HCT116 (cell line): ENCODE measurements at regions not wholly inside any gene's neighbourhood (a gene's known extent, or its start where the extent isn't known, plus 50 kb on each side); places are given as distances from the start of the nearest gene placed in this dataset.

Experiments
- ATAC-seq: fragments of 200-7000 bp; cut with Tn5 transposase; 2 replicates; pipeline ENCODE4 v1.9.1; 2020; ENCODE audit warnings: mild to moderate bottlenecking, moderate library complexity
- BruUV-seq: library from RNA; stranded (reverse); fragments of 400-500 nt; replicated peaks from 2 replicates; lab custom pipeline; 2021; lab: Mats Ljungman, UMichigan
- CTCF ChIA-PET: fragments of 300-600 bp; sonication (Branson Sonifier 250); formaldehyde crosslinking; loops from one replicate; lab custom pipeline; 2021; ENCODE audit warnings: antibody characterized with exemption; lab: Charles Lee
- POLR2A ChIA-PET: fragments of 300-600, 350-600 bp; sonication (Branson Sonifier 250); formaldehyde crosslinking; loops from one replicate; lab custom pipeline; 2021; ENCODE audit warnings: antibody characterized with exemption; lab: Charles Lee
- RAD21 ChIA-PET, 2 experiments: fragments of 300-600 bp; sonication (Branson Sonifier 250); formaldehyde crosslinking; loops; one replicate each; lab custom pipeline; 2023; ENCODE audit warnings: low total read pairs in 2 of 2; ENCODE audit not compliant: uncharacterized antibody in 2 of 2, unreplicated experiment in 2 of 2, low non-redundant PET in 1 of 2; lab: Charles Lee
- DNase-seq: peaks from one replicate; pipeline ENCODE4 v3.0.0-alpha.2; 2010; ENCODE audit warnings: low read depth, low spot score
- H2AFZ ChIP-seq: fragments of 200-600 bp; shearing (Covaris generic), sonication (generic); 2 replicates; pipeline ENCODE4 v1.6.1; 2017; ENCODE audit warnings: low read depth, mixed run types, mixed read lengths, antibody characterized with exemption, low read length; ENCODE audit not compliant: poor library complexity, severe bottlenecking
- H3K27ac ChIP-seq: 2 replicates; pipeline ENCODE4 v1.5.1; 2012; ENCODE audit warnings: low read depth, low read length
- H3K27me3 ChIP-seq: fragments of 200-600 bp; sonication (generic); 2 replicates; pipeline ENCODE4 v1.6.1; 2016; ENCODE audit warnings: mixed run types, low read length, mixed read lengths; ENCODE audit not compliant: insufficient read depth
- H3K36me3 ChIP-seq, 2 experiments: fragments of 200-500 bp in 1 of 2; fragments of 200-600 bp in 1 of 2; sonication (Bioruptor generic) in 1 of 2; sonication (generic) in 1 of 2; 2 replicates each; pipeline versions ENCODE4 v1.5.1 to v1.6.1; 2014 to 2016; ENCODE audit warnings: low read length in 2 of 2, inconsistent platforms in 1 of 2, mixed read lengths in 1 of 2, mixed run types in 1 of 2; ENCODE audit not compliant: insufficient read depth in 2 of 2, control insufficient read depth in 1 of 2
- H3K4me1 ChIP-seq, 2 experiments: fragments of 200-600 bp in 1 of 2; sonication (generic) in 1 of 2; 2 replicates each; pipeline versions ENCODE4 v1.5.1 to v1.6.1; 2012 to 2017; ENCODE audit warnings: low read length in 2 of 2, inconsistent platforms in 1 of 2, mild to moderate bottlenecking in 1 of 2, mixed read lengths in 1 of 2, mixed run types in 1 of 2, moderate library complexity in 1 of 2; ENCODE audit not compliant: insufficient read depth in 2 of 2, control insufficient read depth in 1 of 2
- H3K4me2 ChIP-seq: fragments of 200-600 bp; sonication (generic); 2 replicates; pipeline ENCODE4 v1.6.1; 2017; ENCODE audit warnings: mixed run types, low read length, mixed read lengths
- H3K4me3 ChIP-seq, 2 experiments: fragments of 200-600 bp in 1 of 2; sonication (generic) in 1 of 2; replicated peaks in 1 of 2; 2 replicates each; pipeline ENCODE4 v1.5.1; 2011 to 2016; ENCODE audit warnings: low read length in 2 of 2, control low read depth in 1 of 2, low read depth in 1 of 2, mild to moderate bottlenecking in 1 of 2, mixed read lengths in 1 of 2, mixed run types in 1 of 2
- H3K79me2 ChIP-seq: fragments of 200-600 bp; sonication (generic); 2 replicates; pipeline ENCODE4 v1.6.1; 2017; ENCODE audit warnings: mild to moderate bottlenecking, mixed run types, low read length, moderate library complexity, mixed read lengths; ENCODE audit not compliant: insufficient read depth
- H3K9ac ChIP-seq: fragments of 200-600 bp; sonication (generic); 2 replicates; pipeline ENCODE4 v1.6.1; 2016; ENCODE audit warnings: low read length, mixed read lengths
- H3K9me2 ChIP-seq: fragments of 200-600 bp; sonication (generic), shearing (Covaris generic); 2 replicates; pipeline ENCODE4 v1.6.1; 2017; ENCODE audit warnings: mixed run types, mild to moderate bottlenecking, moderate library complexity; ENCODE audit not compliant: insufficient read depth
- H3K9me3 ChIP-seq, 2 experiments: fragments of 200-500 bp in 1 of 2; fragments of 200-600 bp in 1 of 2; sonication (Bioruptor generic) in 1 of 2; sonication (generic) in 1 of 2; 2 replicates each; pipeline ENCODE4 v1.6.1; 2014 to 2017; ENCODE audit warnings: low read length in 2 of 2, mixed read lengths in 2 of 2, inconsistent platforms in 1 of 2, low read depth in 1 of 2, mild to moderate bottlenecking in 1 of 2, mixed run types in 1 of 2, moderate library complexity in 1 of 2; ENCODE audit not compliant: control insufficient read depth in 1 of 2, insufficient read depth in 1 of 2
- H4K20me1 ChIP-seq: fragments of 200-600 bp; sonication (generic), shearing (Covaris generic); 2 replicates; pipeline ENCODE4 v1.6.1; 2017; ENCODE audit warnings: mixed run types, mild to moderate bottlenecking, moderate library complexity; ENCODE audit not compliant: insufficient read depth
- CEBPB ChIP-seq: IDR thresholded peaks from 2 replicates; pipeline ENCODE4 v1.6.1; 2012; ENCODE audit warnings: low read depth
- EGR1 ChIP-seq: IDR thresholded peaks from 2 replicates; pipeline ENCODE4 v1.6.1; 2012; ENCODE audit warnings: low read depth
- EZH2 ChIP-seq: fragments of 200-600 bp; sonication (generic); IDR thresholded peaks from 2 replicates; pipeline ENCODE4 v1.6.1; 2017; ENCODE audit warnings: antibody characterized with exemption, mixed run types
- EZH2phosphoT487 ChIP-seq: fragments of 200-600 bp; IDR thresholded peaks from 2 replicates; pipeline ENCODE4 v1.6.1; 2018; ENCODE audit warnings: antibody characterized with exemption, borderline replicate concordance
- JUND ChIP-seq: IDR thresholded peaks from 2 replicates; pipeline ENCODE4 v1.6.1; 2012
- POLR2AphosphoS5 ChIP-seq: IDR thresholded peaks from 2 replicates; pipeline ENCODE4 v1.6.1; 2011; ENCODE audit warnings: mild to moderate bottlenecking, low read depth, low read length, moderate library complexity
- TCF7L2 ChIP-seq: IDR thresholded peaks from 2 replicates; pipeline ENCODE4 v1.7.0; 2011; ENCODE audit warnings: borderline replicate concordance, inconsistent platforms; ENCODE audit not compliant: insufficient read depth, insufficient read length; ENCODE audit errors: extremely low read depth
- YY1 ChIP-seq: IDR thresholded peaks from 2 replicates; pipeline ENCODE4 v1.6.1; 2011; ENCODE audit warnings: low read length, low read depth, moderate library complexity, mild to moderate bottlenecking; ENCODE audit not compliant: insufficient replicate concordance; ENCODE audit errors: extremely low read depth
- ZFX ChIP-seq: fragments of 450-650 bp; IDR thresholded peaks from 2 replicates; pipeline ENCODE4 v1.6.1; 2017
- ZNF274 ChIP-seq: fragments of 200-500 bp; sonication (Bioruptor generic); IDR thresholded peaks from 2 replicates; pipeline ENCODE4 v1.6.1; 2014; ENCODE audit warnings: mild to moderate bottlenecking, low read depth, low read length, inconsistent platforms
- intact Hi-C: fragments of 100-400 bp; cut with micrococcal nuclease; formaldehyde crosslinking; loops from 2 replicates; pipeline ENCODE4 v1.10.0; 2022
- TF ChIP-seq, protein P1 (sequence below): IDR thresholded peaks from 2 replicates; pipeline ENCODE4 v1.6.1; 2012
- TF ChIP-seq, protein P2 (sequence below), 3 experiments: fragments of 200-600 bp in 1 of 3; sonication (generic) in 1 of 3; IDR thresholded peaks in 2 of 3; conservative IDR thresholded peaks in 1 of 3; 2 replicates each; pipeline ENCODE4 v1.5.1; 2012 to 2017; ENCODE audit warnings: low read depth in 2 of 3, low read length in 2 of 3, antibody characterized with exemption in 1 of 3, borderline replicate concordance in 1 of 3, control low read depth in 1 of 3, mild to moderate bottlenecking in 1 of 3, mixed read lengths in 1 of 3, mixed run types in 1 of 3, moderate library complexity in 1 of 3; ENCODE audit not compliant: insufficient read depth in 1 of 3

DNA sequence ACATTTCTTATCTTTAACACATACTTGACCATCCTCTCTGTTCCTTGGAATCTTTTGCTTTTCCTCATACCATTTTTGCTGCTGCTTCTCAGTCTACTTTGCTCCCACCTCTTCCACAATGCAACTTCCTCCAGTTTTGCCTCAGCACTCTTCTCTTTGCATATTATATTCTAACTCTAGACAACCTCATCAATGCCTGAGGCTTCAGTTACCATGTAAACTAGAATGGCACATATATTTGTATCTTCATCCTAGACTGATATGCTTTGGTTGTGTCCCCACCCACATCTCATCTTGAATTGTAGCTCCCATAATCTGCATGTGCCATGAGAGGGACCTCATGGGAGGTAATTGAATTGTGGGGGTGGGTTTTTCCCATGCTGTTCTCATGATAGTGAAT, 55.9 kb upstream of the STAM2 start:
- RAD21 ChIA-PET = no interaction called here
- Histone ChIP-seq H3K9me3 (no peaks in the 10 kb centered on the region), H3K79me2 (no peaks in the 10 kb centered on the region), H3K4me2 (no peak overlapping the region), H4K20me1 (no peaks in the 10 kb centered on the region), H3K9me2 (no peaks in the 10 kb centered on the region), H3K4me3 (no peak overlapping the region), H3K27me3 (no peaks in the 10 kb centered on the region), H3K4me1 (no peaks in the 10 kb centered on the region), H2AFZ (no peak overlapping the region), H3K36me3 (no peaks in the 10 kb centered on the region), H3K27ac (no peak overlapping the region), H3K9ac (no peak overlapping the region)
- no TSS peak for BruUV-seq
- POLR2A ChIA-PET = no interaction called here
- CTCF ChIA-PET = no interaction called here
- intact Hi-C loops = no loop called here
- TF ChIP-seq EZH2 (no peak), ZNF274 (no peak), TCF7L2 (no peak), CEBPB (no peak), JUND (no peak), EGR1 (no peak), POLR2AphosphoS5 (no peak), ZFX (no peak), EZH2phosphoT487 (no peak), YY1 (no peak)
- TF ChIP-seq, protein P1, sequence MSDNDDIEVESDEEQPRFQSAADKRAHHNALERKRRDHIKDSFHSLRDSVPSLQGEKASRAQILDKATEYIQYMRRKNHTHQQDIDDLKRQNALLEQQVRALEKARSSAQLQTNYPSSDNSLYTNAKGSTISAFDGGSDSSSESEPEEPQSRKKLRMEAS = no peak
- TF ChIP-seq, protein P2, sequence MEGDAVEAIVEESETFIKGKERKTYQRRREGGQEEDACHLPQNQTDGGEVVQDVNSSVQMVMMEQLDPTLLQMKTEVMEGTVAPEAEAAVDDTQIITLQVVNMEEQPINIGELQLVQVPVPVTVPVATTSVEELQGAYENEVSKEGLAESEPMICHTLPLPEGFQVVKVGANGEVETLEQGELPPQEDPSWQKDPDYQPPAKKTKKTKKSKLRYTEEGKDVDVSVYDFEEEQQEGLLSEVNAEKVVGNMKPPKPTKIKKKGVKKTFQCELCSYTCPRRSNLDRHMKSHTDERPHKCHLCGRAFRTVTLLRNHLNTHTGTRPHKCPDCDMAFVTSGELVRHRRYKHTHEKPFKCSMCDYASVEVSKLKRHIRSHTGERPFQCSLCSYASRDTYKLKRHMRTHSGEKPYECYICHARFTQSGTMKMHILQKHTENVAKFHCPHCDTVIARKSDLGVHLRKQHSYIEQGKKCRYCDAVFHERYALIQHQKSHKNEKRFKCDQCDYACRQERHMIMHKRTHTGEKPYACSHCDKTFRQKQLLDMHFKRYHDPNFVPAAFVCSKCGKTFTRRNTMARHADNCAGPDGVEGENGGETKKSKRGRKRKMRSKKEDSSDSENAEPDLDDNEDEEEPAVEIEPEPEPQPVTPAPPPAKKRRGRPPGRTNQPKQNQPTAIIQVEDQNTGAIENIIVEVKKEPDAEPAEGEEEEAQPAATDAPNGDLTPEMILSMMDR (IDR thresholded peaks at IDR 0.05 in 2 of 3, conservative IDR thresholded peaks at IDR 0.05 in 1 of 3; ENCODE audit: borderline replicate concordance in 1 of 3, insufficient read depth in 1 of 3, low read depth in 2 of 3, low read length in 2 of 3) = no peak
- TF ChIP-seq, all 23 proteins: peak for 0
- no peak for DNase-seq
- ATAC-seq = no peak
